Uterus (tissue), 3 donors: ENCODE measurements at regions not wholly inside any gene's neighbourhood (a gene's known extent, or its start where the extent isn't known, plus 50 kb on each side); places are given as distances from the start of the nearest gene placed in this dataset.

Experiments
- DNase-seq, 2 donors: peaks; one replicate each; pipeline ENCODE4 v3.0.0-alpha.2; 2019 to 2020
- H3K27ac ChIP-seq, 2 donors: fragments of 200-600 bp; sonication (generic); 1 replicate in 1 of 2; 2 replicates in 1 of 2; pipeline ENCODE4 v1.5.1; 2016 to 2018
- H3K27me3 ChIP-seq, 2 donors: fragments of 200-600 bp; sonication (generic); one replicate each; pipeline ENCODE4 v1.5.1; 2018 to 2019; ENCODE audit warnings: control low read depth in 1 of 2
- H3K36me3 ChIP-seq, 2 donors: fragments of 200-600 bp; sonication (generic); one replicate each; pipeline ENCODE4 v1.5.1; 2019; ENCODE audit warnings: control low read depth in 1 of 2
- H3K4me1 ChIP-seq, 2 donors: fragments of 200-600 bp; sonication (generic); one replicate each; pipeline ENCODE4 v1.5.1; 2018 to 2019; ENCODE audit warnings: control low read depth in 1 of 2
- H3K4me3 ChIP-seq, 2 donors: fragments of 200-600 bp; sonication (generic); 1 replicate in 1 of 2; 2 replicates in 1 of 2; pipeline ENCODE4 v1.5.1; 2018 to 2019; ENCODE audit warnings: mild to moderate bottlenecking in 1 of 2
- H3K9me3 ChIP-seq, 2 donors: fragments of 200-600 bp; sonication (generic); one replicate each; pipeline ENCODE4 v1.5.1; 2019; ENCODE audit warnings: control low read depth in 1 of 2
- CTCF ChIP-seq, 4 experiments: fragments of 200-600 bp in 2 of 4; fragments of 450-650 bp in 2 of 4; sonication (generic) in 2 of 4; IDR thresholded peaks; one replicate each; pipeline ENCODE4 v1.5.1; 2016 to 2019; ENCODE audit warnings: antibody characterized with exemption in 4 of 4, mild to moderate bottlenecking in 2 of 4, moderate library complexity in 1 of 4
- POLR2A ChIP-seq, 2 donors: fragments of 450-650 bp; IDR thresholded peaks; one replicate each; pipeline ENCODE4 v1.6.1; 2016; ENCODE audit warnings: antibody characterized with exemption in 2 of 2, mild to moderate bottlenecking in 1 of 2, moderate library complexity in 1 of 2
- intact Hi-C: fragments of 100-400 bp; cut with DNase I; formaldehyde crosslinking; loops from one replicate; pipeline ENCODE4 v1.15.1; 2023; ENCODE audit warnings: low total_unique reads
- donor health status: DM: yes; HTN: yes; CAD: no.

GRCh38 chr21:23374155-23374554, 2233.1 kb downstream of the MRPL39 start:
- Histone ChIP-seq H3K36me3 (no peaks in the 10 kb centered on the region), H3K4me3 (no peak overlapping the region), H3K4me1 (no peaks in the 10 kb centered on the region), H3K27me3 (no peaks in the 10 kb centered on the region), H3K27ac (no peak overlapping the region), H3K9me3 (no peaks in the 10 kb centered on the region)
- DNase-seq: no peak
- no peak for TF ChIP-seq POLR2A (IDR thresholded peaks at IDR 0.05)
- no peak for TF ChIP-seq CTCF (IDR thresholded peaks at IDR 0.05)
- intact Hi-C loops: no loop called here

- H3K4me1 ChIP-seq: no peaks in the 10 kb centered on the region
- H3K4me3 ChIP-seq: no peak overlapping the region
- DNase-seq: no peak
- H3K36me3 ChIP-seq: no peaks in the 10 kb centered on the region
- H3K27me3 ChIP-seq: no peaks in the 10 kb centered on the region
- intact Hi-C loops: no loop called here
- H3K9me3 ChIP-seq: no peaks in the 10 kb centered on the region
- TF ChIP-seq POLR2A (IDR thresholded peaks at IDR 0.05): no peak
- no peak for TF ChIP-seq CTCF (IDR thresholded peaks at IDR 0.05)
- H3K27ac ChIP-seq: no peak overlapping the region
Observed at GRCh38 chr21:23356905-23357304, 2250.4 kb downstream of the MRPL39 start.

- no peaks in the 10 kb centered on the region for H3K27me3 ChIP-seq
- H3K4me1 ChIP-seq: no peaks in the 10 kb centered on the region
- H3K27ac ChIP-seq: no peak overlapping the region
- intact Hi-C loops: no loop called here
- TF ChIP-seq CTCF (IDR thresholded peaks at IDR 0.05) (no peak), POLR2A (IDR thresholded peaks at IDR 0.05) (no peak)
- H3K36me3 ChIP-seq: no peaks in the 10 kb centered on the region
- H3K9me3 ChIP-seq: no peaks in the 10 kb centered on the region
- no peak overlapping the region for H3K4me3 ChIP-seq
- no peak for DNase-seq
Observed at GRCh38 chr21:23316190-23316589, 2291.1 kb downstream of the MRPL39 start.

- Histone ChIP-seq H3K4me3 (no peak overlapping the region), H3K27ac (no peak overlapping the region), H3K9me3 (no peaks in the 10 kb centered on the region), H3K4me1 (no peaks in the 10 kb centered on the region), H3K27me3 (no peaks in the 10 kb centered on the region), H3K36me3 (no peaks in the 10 kb centered on the region)
- no peak for DNase-seq
- intact Hi-C loops: no loop called here
- TF ChIP-seq POLR2A (IDR thresholded peaks at IDR 0.05): no peak
- TF ChIP-seq CTCF (IDR thresholded peaks at IDR 0.05): no peak
Observed at GRCh38 chr21:23308741-23309140, 2298.5 kb downstream of the MRPL39 start.

- H3K27ac ChIP-seq: no peak overlapping the region
- no peak for TF ChIP-seq CTCF (IDR thresholded peaks at IDR 0.05)
- no peak for TF ChIP-seq POLR2A (IDR thresholded peaks at IDR 0.05)
- intact Hi-C loops: no loop called here
- H3K27me3 ChIP-seq: no peaks in the 10 kb centered on the region
- no peak for DNase-seq
- H3K9me3 ChIP-seq: no peaks in the 10 kb centered on the region
- H3K4me3 ChIP-seq: no peak overlapping the region
- no peaks in the 10 kb centered on the region for H3K36me3 ChIP-seq
- H3K4me1 ChIP-seq: no peaks in the 10 kb centered on the region
Observed at GRCh38 chr21:23307065-23307464, 2300.2 kb downstream of the MRPL39 start.
